ENCODE measurements at regions not wholly inside any gene's neighbourhood (a gene's known extent, or its start where the extent isn't known, plus 50 kb on each side); places are given as distances from the start of the nearest gene placed in this dataset.

GRCh38 chr2:192809173-192809572, 614.4 kb upstream of the TMEFF2 start:
- TF ChIP-seq RAD21 (IDR thresholded peaks at IDR 0.05; ENCODE audit: low read depth) (no peak), CEBPB (IDR thresholded peaks at IDR 0.05) (peak; percentile 49; the same call in 1 of the 2 replicates)

GRCh38 chr2:192783643-192784042, 588.9 kb upstream of the TMEFF2 start:
- TF ChIP-seq YY1 (IDR thresholded peaks at IDR 0.05; ENCODE audit: low read depth) (no peak), CEBPB (IDR thresholded peaks at IDR 0.05) (no peak), NFIC (IDR thresholded peaks at IDR 0.05) (no peak), MAX (IDR thresholded peaks at IDR 0.05) (no peak), TCF12 (IDR thresholded peaks at IDR 0.05; ENCODE audit: low read depth) (no peak), ZBTB7A (IDR thresholded peaks at IDR 0.05; ENCODE audit: low read depth) (no peak), TEAD4 (IDR thresholded peaks at IDR 0.05) (no peak), REST (IDR thresholded peaks at IDR 0.05; ENCODE audit: low read depth) (no peak)

- TF ChIP-seq TCF12 (IDR thresholded peaks at IDR 0.05; ENCODE audit: low read depth) (no peak), USF1 (IDR thresholded peaks at IDR 0.05) (no peak), RAD21 (IDR thresholded peaks at IDR 0.05; ENCODE audit: low read depth) (no peak), FOXM1 (IDR thresholded peaks at IDR 0.05; ENCODE audit: borderline replicate concordance, low read depth) (no peak), ZBTB7A (IDR thresholded peaks at IDR 0.05; ENCODE audit: low read depth) (no peak), CREB1 (IDR thresholded peaks at IDR 0.05; ENCODE audit: low read depth) (no peak)
Observed at GRCh38 chr2:192775459-192776262, 580.9 kb upstream of the TMEFF2 start.

GRCh38 chr2:192775011-192775410, 580.3 kb upstream of the TMEFF2 start:
- TF ChIP-seq EGR1 (IDR thresholded peaks at IDR 0.05) (no peak), TAF1 (IDR thresholded peaks at IDR 0.05; ENCODE audit: low read depth) (no peak), YY1 (IDR thresholded peaks at IDR 0.05; ENCODE audit: low read depth) (no peak), CEBPB (IDR thresholded peaks at IDR 0.05) (no peak), TEAD4 (IDR thresholded peaks at IDR 0.05) (no peak)

- TF ChIP-seq CEBPB (IDR thresholded peaks at IDR 0.05) (no peak), EP300 (IDR thresholded peaks at IDR 0.05; ENCODE audit: borderline replicate concordance) (no peak)
Observed at GRCh38 chr2:192773044-192773443, 578.3 kb upstream of the TMEFF2 start.

GRCh38 chr2:192749611-192750200, 555.0 kb upstream of the TMEFF2 start:
- TF ChIP-seq YY1 (IDR thresholded peaks at IDR 0.05; ENCODE audit: low read depth) (no peak), RAD21 (IDR thresholded peaks at IDR 0.05; ENCODE audit: low read depth) (peak; percentile 40; the same call in 1 of the 2 replicates), TCF12 (IDR thresholded peaks at IDR 0.05; ENCODE audit: low read depth) (no peak), EGR1 (IDR thresholded peaks at IDR 0.05) (no peak)

GRCh38 chr2:192741889-192742288, 547.2 kb upstream of the TMEFF2 start:
- TF ChIP-seq RAD21 (IDR thresholded peaks at IDR 0.05; ENCODE audit: low read depth) (peak; percentile 17; the same call in 1 of the 2 replicates), EGR1 (IDR thresholded peaks at IDR 0.05) (no peak)

GRCh38 chr2:192735447-192735846, 540.7 kb upstream of the TMEFF2 start:
- no peak for TF ChIP-seq YY1 (IDR thresholded peaks at IDR 0.05; ENCODE audit: low read depth)
- no peak for TF ChIP-seq ZBTB7A (IDR thresholded peaks at IDR 0.05; ENCODE audit: low read depth)
- TF ChIP-seq MAX (IDR thresholded peaks at IDR 0.05): no peak
- TF ChIP-seq USF1 (IDR thresholded peaks at IDR 0.05): no peak
- TF ChIP-seq RAD21 (IDR thresholded peaks at IDR 0.05; ENCODE audit: low read depth): no peak
- no peak for TF ChIP-seq FOXM1 (IDR thresholded peaks at IDR 0.05; ENCODE audit: borderline replicate concordance, low read depth)
- no peak for TF ChIP-seq TEAD4 (IDR thresholded peaks at IDR 0.05)
- no peak for TF ChIP-seq CEBPB (IDR thresholded peaks at IDR 0.05)
- no peak for TF ChIP-seq EP300 (IDR thresholded peaks at IDR 0.05; ENCODE audit: borderline replicate concordance)
- no peak for TF ChIP-seq REST (IDR thresholded peaks at IDR 0.05; ENCODE audit: low read depth)
- TF ChIP-seq TCF12 (IDR thresholded peaks at IDR 0.05; ENCODE audit: low read depth): no peak
- TF ChIP-seq TAF1 (IDR thresholded peaks at IDR 0.05; ENCODE audit: low read depth): no peak
- no peak for TF ChIP-seq NFIC (IDR thresholded peaks at IDR 0.05)
- no peak for TF ChIP-seq CREB1 (IDR thresholded peaks at IDR 0.05; ENCODE audit: low read depth)
- no peak for TF ChIP-seq EGR1 (IDR thresholded peaks at IDR 0.05)
